Neural cell (in vitro differentiated cells): ENCODE measurements at regions not wholly inside any gene's neighbourhood (a gene's known extent, or its start where the extent isn't known, plus 50 kb on each side); places are given as distances from the start of the nearest gene placed in this dataset.

ENCODE experiments used
- H2AFZ ChIP-seq: fragments of 200-600, 300-800 bp; sonication (generic), shearing (Covaris generic); 2 replicates; pipeline ENCODE4 v1.6.0; 2014; ENCODE audit warnings: low read depth, mild to moderate bottlenecking, antibody characterized with exemption, low read length, moderate library complexity
- H3F3A ChIP-seq: fragments of 200-600 bp; shearing (Covaris generic); 2 replicates; pipeline ENCODE4 v1.6.1; 2016; ENCODE audit warnings: mild to moderate bottlenecking, moderate library complexity, mixed read lengths, antibody characterized with exemption, low read length; ENCODE audit not compliant: insufficient read depth, poor library complexity, severe bottlenecking
- H3K27ac ChIP-seq: fragments of 200-600, 300-800 bp; sonication (generic), shearing (Covaris generic); 2 replicates; pipeline ENCODE4 v1.5.1; 2014; ENCODE audit warnings: mild to moderate bottlenecking, low read length, moderate library complexity
- H3K27me3 ChIP-seq: fragments of 300-800, 200-600 bp; sonication (generic), shearing (Covaris generic); 2 replicates; pipeline ENCODE4 v1.6.0; 2014; ENCODE audit warnings: mild to moderate bottlenecking, low read depth, low read length, moderate library complexity; ENCODE audit not compliant: insufficient read depth
- H3K36me3 ChIP-seq: fragments of 300-800, 200-600 bp; sonication (generic), shearing (Covaris generic); 2 replicates; pipeline ENCODE4 v1.5.1; 2014; ENCODE audit warnings: mild to moderate bottlenecking, antibody characterized with exemption, low read length, moderate library complexity; ENCODE audit not compliant: insufficient read depth
- H3K4me2 ChIP-seq: fragments of 300-800, 200-600 bp; sonication (generic), shearing (Covaris generic); 2 replicates; pipeline ENCODE4 v1.6.0; 2014; ENCODE audit warnings: mild to moderate bottlenecking, low read length
- H3K4me3 ChIP-seq: fragments of 300-800, 200-600 bp; sonication (generic), shearing (Covaris generic); 2 replicates; pipeline ENCODE4 v1.5.1; 2014; ENCODE audit warnings: mild to moderate bottlenecking, low read length, moderate library complexity
- H3K79me2 ChIP-seq: fragments of 200-600 bp; shearing (Covaris generic); replicated peaks from 2 replicates; pipeline ENCODE4 v1.6.0; 2014; ENCODE audit warnings: mild to moderate bottlenecking, low read length, moderate library complexity; ENCODE audit not compliant: insufficient read depth
- H3K9ac ChIP-seq: fragments of 300-800, 200-600 bp; sonication (generic), shearing (Covaris generic); 2 replicates; pipeline ENCODE4 v1.6.1; 2016; ENCODE audit warnings: mild to moderate bottlenecking, low read length, mixed read lengths
- H3K9me2 ChIP-seq: fragments of 200-600 bp; shearing (Covaris generic); 2 replicates; pipeline ENCODE4 v1.6.1; 2016; ENCODE audit warnings: mild to moderate bottlenecking, low read length, mixed read lengths; ENCODE audit not compliant: insufficient read depth
- H3K9me3 ChIP-seq: fragments of 200-600, 300-800 bp; sonication (generic), shearing (Covaris generic); 2 replicates; pipeline ENCODE4 v1.6.1; 2016; ENCODE audit warnings: mild to moderate bottlenecking, mixed run types, low read length, moderate library complexity, mixed read lengths
- H4K20me1 ChIP-seq: fragments of 200-600 bp; shearing (Covaris generic); 2 replicates; pipeline ENCODE4 v1.6.1; 2016; ENCODE audit warnings: mild to moderate bottlenecking, mixed run types; ENCODE audit not compliant: insufficient read depth
- CTCF ChIP-seq: fragments of 450-650 bp; IDR thresholded peaks from 2 replicates; pipeline ENCODE4 v1.5.1; 2014; ENCODE audit warnings: antibody characterized with exemption, mild to moderate bottlenecking, moderate library complexity; ENCODE audit not compliant: poor library complexity, severe bottlenecking
- EP300 ChIP-seq: fragments of 450-650 bp; conservative IDR thresholded peaks from 2 replicates; pipeline ENCODE4 v1.6.1; 2014; ENCODE audit warnings: antibody characterized with exemption, mild to moderate bottlenecking, moderate library complexity; ENCODE audit not compliant: poor library complexity, severe bottlenecking
- EZH2 ChIP-seq: fragments of 200-600, 300-800 bp; shearing (Covaris generic), sonication (generic); IDR thresholded peaks from 2 replicates; pipeline ENCODE4 v1.6.1; 2014; ENCODE audit warnings: antibody characterized with exemption, low read length, borderline replicate concordance, mild to moderate bottlenecking; ENCODE audit not compliant: insufficient read depth, poor library complexity, severe bottlenecking
- MXI1 ChIP-seq: fragments of 450-650 bp; conservative IDR thresholded peaks from 2 replicates; pipeline ENCODE4 v1.6.1; 2014; ENCODE audit warnings: antibody characterized with exemption, mild to moderate bottlenecking; ENCODE audit not compliant: poor library complexity, severe bottlenecking
- POLR2AphosphoS5 ChIP-seq: IDR thresholded peaks from 2 replicates; pipeline ENCODE4 v1.6.1; 2012
- RAD21 ChIP-seq: fragments of 450-650 bp; conservative IDR thresholded peaks from 2 replicates; pipeline ENCODE4 v1.6.1; 2014; ENCODE audit warnings: antibody characterized with exemption, mild to moderate bottlenecking, moderate library complexity
- SMC3 ChIP-seq: fragments of 450-650 bp; conservative IDR thresholded peaks from 2 replicates; pipeline ENCODE4 v1.6.1; 2014; ENCODE audit warnings: antibody characterized with exemption, mild to moderate bottlenecking, moderate library complexity; ENCODE audit not compliant: poor library complexity
- TAF1 ChIP-seq: IDR thresholded peaks from 2 replicates; pipeline ENCODE4 v1.6.1; 2012; ENCODE audit warnings: low read depth
- TF ChIP-seq, protein P1 (sequence below): IDR thresholded peaks from 2 replicates; pipeline ENCODE4 v1.6.1; 2012; ENCODE audit warnings: borderline replicate concordance

- TF ChIP-seq MXI1 (no peak), EP300 (no peak), EZH2 (no peak), SMC3 (no peak), TAF1 (no peak), CTCF (no peak)
- TF ChIP-seq, protein P1, sequence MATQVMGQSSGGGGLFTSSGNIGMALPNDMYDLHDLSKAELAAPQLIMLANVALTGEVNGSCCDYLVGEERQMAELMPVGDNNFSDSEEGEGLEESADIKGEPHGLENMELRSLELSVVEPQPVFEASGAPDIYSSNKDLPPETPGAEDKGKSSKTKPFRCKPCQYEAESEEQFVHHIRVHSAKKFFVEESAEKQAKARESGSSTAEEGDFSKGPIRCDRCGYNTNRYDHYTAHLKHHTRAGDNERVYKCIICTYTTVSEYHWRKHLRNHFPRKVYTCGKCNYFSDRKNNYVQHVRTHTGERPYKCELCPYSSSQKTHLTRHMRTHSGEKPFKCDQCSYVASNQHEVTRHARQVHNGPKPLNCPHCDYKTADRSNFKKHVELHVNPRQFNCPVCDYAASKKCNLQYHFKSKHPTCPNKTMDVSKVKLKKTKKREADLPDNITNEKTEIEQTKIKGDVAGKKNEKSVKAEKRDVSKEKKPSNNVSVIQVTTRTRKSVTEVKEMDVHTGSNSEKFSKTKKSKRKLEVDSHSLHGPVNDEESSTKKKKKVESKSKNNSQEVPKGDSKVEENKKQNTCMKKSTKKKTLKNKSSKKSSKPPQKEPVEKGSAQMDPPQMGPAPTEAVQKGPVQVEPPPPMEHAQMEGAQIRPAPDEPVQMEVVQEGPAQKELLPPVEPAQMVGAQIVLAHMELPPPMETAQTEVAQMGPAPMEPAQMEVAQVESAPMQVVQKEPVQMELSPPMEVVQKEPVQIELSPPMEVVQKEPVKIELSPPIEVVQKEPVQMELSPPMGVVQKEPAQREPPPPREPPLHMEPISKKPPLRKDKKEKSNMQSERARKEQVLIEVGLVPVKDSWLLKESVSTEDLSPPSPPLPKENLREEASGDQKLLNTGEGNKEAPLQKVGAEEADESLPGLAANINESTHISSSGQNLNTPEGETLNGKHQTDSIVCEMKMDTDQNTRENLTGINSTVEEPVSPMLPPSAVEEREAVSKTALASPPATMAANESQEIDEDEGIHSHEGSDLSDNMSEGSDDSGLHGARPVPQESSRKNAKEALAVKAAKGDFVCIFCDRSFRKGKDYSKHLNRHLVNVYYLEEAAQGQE, result no peak
- Histone ChIP-seq H3K4me2 (no peak overlapping the region), H4K20me1 (no peaks in the 10 kb centered on the region), H3K9me3 (no peaks in the 10 kb centered on the region), H3K36me3 (no peaks in the 10 kb centered on the region), H3K27me3 (no peaks in the 10 kb centered on the region), H3K79me2 (no peaks in the 10 kb centered on the region), H3K9ac (no peak overlapping the region), H3K4me3 (no peak overlapping the region), H2AFZ (no peak overlapping the region), H3F3A (no peaks in the 10 kb centered on the region), H3K9me2 (no peaks in the 10 kb centered on the region), H3K27ac (no peak overlapping the region)
Observed at GRCh38 chr11:24124876-24125275, 372.0 kb upstream of the LUZP2 start.

DNA sequence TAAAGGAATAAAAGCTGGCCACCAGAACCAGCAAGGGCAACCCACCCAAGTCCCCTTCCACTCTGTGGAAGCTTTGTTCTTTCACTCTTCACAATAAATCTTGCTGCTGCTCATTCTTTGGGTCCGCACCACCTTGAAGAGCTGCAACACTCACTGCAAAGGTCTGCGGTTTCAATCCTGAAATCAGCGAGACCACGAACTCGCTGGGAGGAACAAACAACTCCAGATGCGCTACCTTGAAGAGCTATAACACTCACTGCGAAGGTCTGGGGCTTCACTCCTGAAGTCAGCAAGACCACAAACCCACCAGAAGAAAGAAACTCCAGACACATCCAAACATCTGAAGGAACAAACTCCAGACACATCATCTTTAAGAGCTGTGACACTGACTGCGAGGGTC lies 365.2 kb upstream of the LUZP2 start:
- no peaks in the 10 kb centered on the region for H3K9me2 ChIP-seq
- no peak overlapping the region for H3K4me3 ChIP-seq
- no peaks in the 10 kb centered on the region for H3F3A ChIP-seq
- TF ChIP-seq POLR2AphosphoS5 (no peak), MXI1 (no peak), CTCF (no peak), EZH2 (no peak), SMC3 (no peak), EP300 (no peak), TAF1 (no peak), RAD21 (no peak)
- TF ChIP-seq, protein P1, result no peak
- H2AFZ ChIP-seq, result no peak overlapping the region
- H3K79me2 ChIP-seq, result no peaks in the 10 kb centered on the region
- no peaks in the 10 kb centered on the region for H3K27me3 ChIP-seq
- no peaks in the 10 kb centered on the region for H3K36me3 ChIP-seq
- no peak overlapping the region for H3K27ac ChIP-seq
- H3K9ac ChIP-seq, result no peak overlapping the region
- H3K4me2 ChIP-seq, result no peak overlapping the region
- no peaks in the 10 kb centered on the region for H4K20me1 ChIP-seq
- H3K9me3 ChIP-seq, result no peaks in the 10 kb centered on the region
